ENCODE measurements at regions not wholly inside any gene's neighbourhood (a gene's known extent, or its start where the extent isn't known, plus 50 kb on each side); places are given as distances from the start of the nearest gene placed in this dataset.
"Not testable (repeated sequence)": the region's sequence is repeated elsewhere in the genome, so short reads cannot be mapped to it uniquely, and the experiment has no call there.

- TF ChIP-seq, protein P1, sequence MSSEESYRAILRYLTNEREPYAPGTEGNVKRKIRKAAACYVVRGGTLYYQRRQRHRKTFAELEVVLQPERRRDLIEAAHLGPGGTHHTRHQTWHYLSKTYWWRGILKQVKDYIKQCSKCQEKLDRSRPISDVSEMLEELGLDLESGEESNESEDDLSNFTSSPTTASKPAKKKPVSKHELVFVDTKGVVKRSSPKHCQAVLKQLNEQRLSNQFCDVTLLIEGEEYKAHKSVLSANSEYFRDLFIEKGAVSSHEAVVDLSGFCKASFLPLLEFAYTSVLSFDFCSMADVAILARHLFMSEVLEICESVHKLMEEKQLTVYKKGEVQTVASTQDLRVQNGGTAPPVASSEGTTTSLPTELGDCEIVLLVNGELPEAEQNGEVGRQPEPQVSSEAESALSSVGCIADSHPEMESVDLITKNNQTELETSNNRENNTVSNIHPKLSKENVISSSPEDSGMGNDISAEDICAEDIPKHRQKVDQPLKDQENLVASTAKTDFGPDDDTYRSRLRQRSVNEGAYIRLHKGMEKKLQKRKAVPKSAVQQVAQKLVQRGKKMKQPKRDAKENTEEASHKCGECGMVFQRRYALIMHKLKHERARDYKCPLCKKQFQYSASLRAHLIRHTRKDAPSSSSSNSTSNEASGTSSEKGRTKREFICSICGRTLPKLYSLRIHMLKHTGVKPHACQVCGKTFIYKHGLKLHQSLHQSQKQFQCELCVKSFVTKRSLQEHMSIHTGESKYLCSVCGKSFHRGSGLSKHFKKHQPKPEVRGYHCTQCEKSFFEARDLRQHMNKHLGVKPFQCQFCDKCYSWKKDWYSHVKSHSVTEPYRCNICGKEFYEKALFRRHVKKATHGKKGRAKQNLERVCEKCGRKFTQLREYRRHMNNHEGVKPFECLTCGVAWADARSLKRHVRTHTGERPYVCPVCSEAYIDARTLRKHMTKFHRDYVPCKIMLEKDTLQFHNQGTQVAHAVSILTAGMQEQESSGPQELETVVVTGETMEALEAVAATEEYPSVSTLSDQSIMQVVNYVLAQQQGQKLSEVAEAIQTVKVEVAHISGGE (tag by site-specific recombination; conservative IDR thresholded peaks at IDR 0.05; ENCODE audit: low read depth), result no peak
- no peak for TF ChIP-seq ZNF585B (tag by site-specific recombination; IDR thresholded peaks at IDR 0.05)
- no peak for TF ChIP-seq ZNF629 (tag by site-specific recombination; IDR thresholded peaks at IDR 0.05)
- TF ChIP-seq ZNF175 (tag by site-specific recombination; IDR thresholded peaks at IDR 0.05), result no peak
- TF ChIP-seq SCRT2 (tag by site-specific recombination; IDR thresholded peaks at IDR 0.05), result no peak
Measured at GRCh38 chr14:63134801-63135200, 69.4 kb upstream of the RHOJ start (continued).

GRCh38 chr14:63130531-63130930 is 73.7 kb upstream of the RHOJ start:
- no peaks in the 10 kb centered on the region for H3K4me1 ChIP-seq (ENCODE audit: control insufficient read depth, insufficient read depth, low read length)
- TF ChIP-seq ZNF133 (tag by site-specific recombination; IDR thresholded peaks at IDR 0.05) (no peak), ZBTB1 (tag by site-specific recombination; IDR thresholded peaks at IDR 0.05) (no peak), ZNF561 (tag by site-specific recombination; IDR thresholded peaks at IDR 0.05; ENCODE audit: borderline replicate concordance) (no peak), SP7 (tag by site-specific recombination; IDR thresholded peaks at IDR 0.05) (no peak), ZNF843 (tag by site-specific recombination; IDR thresholded peaks at IDR 0.05) (no peak), KLF9 (tag by site-specific recombination; IDR thresholded peaks at IDR 0.05; ENCODE audit: low read depth) (no peak), ZNF639 (tag by site-specific recombination; IDR thresholded peaks at IDR 0.05) (no peak)
- H3K9me3 ChIP-seq (ENCODE audit: control insufficient read depth, insufficient read depth, low read depth, low read length), result no peaks in the 10 kb centered on the region
- H3K36me3 ChIP-seq (ENCODE audit: control insufficient read depth in 2 of 2, insufficient read depth in 1 of 2, low read length in 2 of 2), result no peaks in the 10 kb centered on the region
- ChIA-PET POLR2A (no interaction called here), CTCF (no interaction called here)
- H3K4me3 ChIP-seq (ENCODE audit: low read depth, low read length), result no peak overlapping the region
- no peak overlapping the region for H3K27ac ChIP-seq (ENCODE audit: extremely low read depth, low read depth, low read length)

DNA sequence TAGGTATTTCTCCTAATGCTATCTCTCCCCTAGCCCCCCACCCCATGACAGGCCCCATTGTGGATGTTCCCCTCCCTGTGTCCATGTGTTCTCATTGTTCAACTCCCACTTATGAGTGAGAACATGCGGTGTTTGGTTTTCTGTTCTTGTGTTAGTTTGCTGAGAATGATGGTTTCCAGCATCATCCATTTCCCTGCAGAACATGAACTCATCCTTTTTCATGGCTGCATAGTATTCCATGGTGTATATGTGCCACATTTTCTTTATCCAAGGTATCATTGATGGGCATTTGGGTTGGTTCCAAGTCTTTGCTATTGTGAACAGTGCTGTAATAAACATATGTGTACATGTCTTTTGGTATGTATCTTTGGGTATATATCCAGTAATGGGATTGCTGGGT is 61.2 kb upstream of the KCNH5 start:
- POLR2A ChIA-PET; H3K36me3 ChIP-seq (ENCODE audit: control insufficient read depth in 2 of 2, insufficient read depth in 1 of 2, low read length in 2 of 2): not testable (repeated sequence)

More for the DNA sequence above, 61.2 kb upstream of the KCNH5 start:
- H3K4me1 ChIP-seq (ENCODE audit: control insufficient read depth, insufficient read depth, low read length); H3K9me3 ChIP-seq (ENCODE audit: control insufficient read depth, insufficient read depth, low read depth, low read length); CTCF ChIA-PET; H3K27ac ChIP-seq (ENCODE audit: extremely low read depth, low read depth, low read length); H3K4me3 ChIP-seq (ENCODE audit: low read depth, low read length): not testable (repeated sequence)
- TF ChIP-seq ZNF146 (tag by site-specific recombination; IDR thresholded peaks at IDR 0.05), result peak; percentile 93
- TF ChIP-seq, protein P2, sequence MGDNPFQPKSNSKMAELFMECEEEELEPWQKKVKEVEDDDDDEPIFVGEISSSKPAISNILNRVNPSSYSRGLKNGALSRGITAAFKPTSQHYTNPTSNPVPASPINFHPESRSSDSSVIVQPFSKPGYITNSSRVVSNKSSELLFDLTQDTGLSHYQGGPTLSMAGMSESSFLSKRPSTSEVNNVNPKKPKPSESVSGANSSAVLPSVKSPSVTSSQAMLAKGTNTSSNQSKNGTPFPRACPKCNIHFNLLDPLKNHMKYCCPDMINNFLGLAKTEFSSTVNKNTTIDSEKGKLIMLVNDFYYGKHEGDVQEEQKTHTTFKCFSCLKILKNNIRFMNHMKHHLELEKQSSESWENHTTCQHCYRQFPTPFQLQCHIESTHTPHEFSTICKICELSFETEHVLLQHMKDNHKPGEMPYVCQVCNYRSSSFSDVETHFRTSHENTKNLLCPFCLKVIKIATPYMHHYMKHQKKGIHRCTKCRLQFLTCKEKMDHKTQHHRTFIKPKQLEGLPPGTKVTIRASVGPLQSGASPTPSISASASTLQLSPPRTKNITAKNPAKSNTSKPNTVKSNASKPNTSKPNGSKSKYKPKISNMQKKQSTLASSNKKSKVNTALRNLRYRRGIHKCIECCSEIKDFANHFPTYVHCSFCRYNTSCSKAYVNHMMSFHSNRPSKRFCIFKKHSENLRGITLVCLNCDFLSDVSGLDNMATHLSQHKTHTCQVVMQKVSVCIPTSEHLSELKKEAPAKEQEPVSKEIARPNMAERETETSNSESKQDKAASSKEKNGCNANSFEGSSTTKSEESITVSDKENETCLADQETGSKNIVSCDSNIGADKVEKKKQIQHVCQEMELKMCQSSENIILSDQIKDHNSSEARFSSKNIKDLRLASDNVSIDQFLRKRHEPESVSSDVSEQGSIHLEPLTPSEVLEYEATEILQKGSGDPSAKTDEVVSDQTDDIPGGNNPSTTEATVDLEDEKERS (tag by site-specific recombination; IDR thresholded peaks at IDR 0.05), result peak; percentile 76; the same call in 1 of the 2 replicates

All from HEK293 (cell line).